Mesothelial cell of epicardium (in vitro differentiated cells): ENCODE measurements at regions not wholly inside any gene's neighbourhood (a gene's known extent, or its start where the extent isn't known, plus 50 kb on each side); places are given as distances from the start of the nearest gene placed in this dataset.

Experiments used
- DNase-seq, 2 experiments: peaks; one replicate each; pipeline ENCODE4 v3.0.0; 2021; ENCODE audit warnings: low spot score in 2 of 2; ENCODE audit not compliant: unreplicated experiment in 2 of 2
- H3K27ac Mint-ChIP-seq: 2 replicates; pipeline ENCODE4 v1.8.0; 2021; ENCODE audit warnings: mixed read lengths
- H3K27me3 Mint-ChIP-seq: 2 replicates; pipeline ENCODE4 v1.8.0; 2021; ENCODE audit warnings: low read depth, mixed read lengths
- H3K36me3 Mint-ChIP-seq: 2 replicates; pipeline ENCODE4 v1.8.0; 2021; ENCODE audit warnings: mixed read lengths
- H3K4me1 Mint-ChIP-seq: 2 replicates; pipeline ENCODE4 v1.8.0; 2021; ENCODE audit warnings: mixed read lengths
- H3K4me3 Mint-ChIP-seq: 2 replicates; pipeline ENCODE4 v1.8.0; 2021; ENCODE audit warnings: mild to moderate bottlenecking, moderate library complexity, mixed read lengths
- H3K9me3 Mint-ChIP-seq: 2 replicates; pipeline ENCODE4 v1.8.0; 2021; ENCODE audit warnings: mixed read lengths
- CTCF ChIP-seq: fragments of 200-600 bp; sonication (generic); IDR thresholded peaks from one replicate; pipeline ENCODE4 v1.5.0; 2021; ENCODE audit warnings: antibody characterized with exemption; ENCODE audit not compliant: unreplicated experiment

GRCh38 chr7:79683916-79684315 is 230.4 kb upstream of the MAGI2 start:
- Mint-ChIP-seq H3K27ac (no peak overlapping the region), H3K4me1 (peaks cover 3% of the 10 kb centered on the region), H3K4me3 (no peak overlapping the region), H3K27me3 (peaks cover 4% of the 10 kb centered on the region), H3K36me3 (no peaks in the 10 kb centered on the region), H3K9me3 (peaks cover 15% of the 10 kb centered on the region)
- no peak for TF ChIP-seq CTCF
- DNase-seq, result no peak

GRCh38 chr7:79683185-79683890 is 229.9 kb upstream of the MAGI2 start:
- H3K27ac Mint-ChIP-seq, result no peak overlapping the region
- H3K4me3 Mint-ChIP-seq, result no peak overlapping the region
- no peak for TF ChIP-seq CTCF
- DNase-seq, result no peak
- H3K9me3 Mint-ChIP-seq, result peaks cover 15% of the 10 kb centered on the region
- H3K36me3 Mint-ChIP-seq, result no peaks in the 10 kb centered on the region
- H3K27me3 Mint-ChIP-seq, result peaks cover 4% of the 10 kb centered on the region
- H3K4me1 Mint-ChIP-seq, result peaks cover 3% of the 10 kb centered on the region

GRCh38 chr7:79681454-79681853 is 228.0 kb upstream of the MAGI2 start:
- peaks cover 18% of the 10 kb centered on the region for H3K9me3 Mint-ChIP-seq
- no peak overlapping the region for H3K27ac Mint-ChIP-seq
- H3K27me3 Mint-ChIP-seq, result peaks cover 4% of the 10 kb centered on the region
- TF ChIP-seq CTCF, result no peak
- no peaks in the 10 kb centered on the region for H3K36me3 Mint-ChIP-seq
- H3K4me1 Mint-ChIP-seq, result peaks cover 3% of the 10 kb centered on the region
- no peak overlapping the region for H3K4me3 Mint-ChIP-seq
- DNase-seq, result no peak

GRCh38 chr7:79673969-79674368 is 220.5 kb upstream of the MAGI2 start:
- Mint-ChIP-seq H3K27me3 (no peaks in the 10 kb centered on the region), H3K9me3 (peaks cover 17% of the 10 kb centered on the region), H3K27ac (no peak overlapping the region), H3K4me1 (peaks cover under 1% of the 10 kb centered on the region), H3K36me3 (no peaks in the 10 kb centered on the region), H3K4me3 (no peak overlapping the region)
- no peak for DNase-seq
- TF ChIP-seq CTCF, result no peak

- Mint-ChIP-seq H3K27me3 (no peaks in the 10 kb centered on the region), H3K4me3 (no peak overlapping the region), H3K4me1 (peaks cover 6% of the 10 kb centered on the region), H3K9me3 (peaks cover 17% of the 10 kb centered on the region), H3K36me3 (no peaks in the 10 kb centered on the region), H3K27ac (no peak overlapping the region)
- TF ChIP-seq CTCF, result no peak
- no peak for DNase-seq
These were observed 220.0 kb upstream of the MAGI2 start for GRCh38 chr7:79673421-79673820.
